Muscle of leg (tissue), 3 donors: ENCODE measurements at regions not wholly inside any gene's neighbourhood (a gene's known extent, or its start where the extent isn't known, plus 50 kb on each side); places are given as distances from the start of the nearest gene placed in this dataset.

Experiments
- DNase-seq: peaks from one replicate; pipeline ENCODE4 v3.0.0; 2013
- H3K27ac ChIP-seq: one replicate; pipeline ENCODE4 v1.5.1; 2013; ENCODE audit warnings: mild to moderate bottlenecking, low read length, control low read depth
- H3K27me3 ChIP-seq: one replicate; pipeline ENCODE4 v1.6.1; 2013; ENCODE audit warnings: low read length; ENCODE audit not compliant: control insufficient read depth, insufficient read depth
- H3K36me3 ChIP-seq: one replicate; pipeline ENCODE4 v1.6.1; 2013; ENCODE audit warnings: low read length; ENCODE audit not compliant: control insufficient read depth, insufficient read depth
- H3K4me1 ChIP-seq: one replicate; pipeline ENCODE4 v1.6.1; 2013; ENCODE audit warnings: low read length; ENCODE audit not compliant: control insufficient read depth, insufficient read depth
- H3K4me3 ChIP-seq: one replicate; pipeline ENCODE4 v1.5.1; 2013; ENCODE audit warnings: low read length, control low read depth
- H3K9me3 ChIP-seq: replicated peaks from 2 replicates; pipeline ENCODE4 v1.6.1; 2013; ENCODE audit warnings: low read depth, low read length; ENCODE audit not compliant: control insufficient read depth
- WGBS: methylation state at CpG from one replicate; pipeline ENCODE4 v1.1.5; 2013; ENCODE audit warnings: missing lambda C conversion rate; ENCODE audit not compliant: insufficient coverage; 5-methylcytosine and 5-hydroxymethylcytosine counted together

- Histone ChIP-seq H3K36me3 (no peaks in the 10 kb centered on the region), H3K27me3 (no peaks in the 10 kb centered on the region), H3K27ac (no peak overlapping the region), H3K4me1 (no peaks in the 10 kb centered on the region), H3K4me3 (no peak overlapping the region), H3K9me3 (no peaks in the 10 kb centered on the region)
- WGBS: no CpG with 5 or more reads among the region's 2 CpGs
- no peak for DNase-seq
Measured at GRCh38 chr13:88162076-88162702, 491.0 kb downstream of the SLITRK5 start.

DNA sequence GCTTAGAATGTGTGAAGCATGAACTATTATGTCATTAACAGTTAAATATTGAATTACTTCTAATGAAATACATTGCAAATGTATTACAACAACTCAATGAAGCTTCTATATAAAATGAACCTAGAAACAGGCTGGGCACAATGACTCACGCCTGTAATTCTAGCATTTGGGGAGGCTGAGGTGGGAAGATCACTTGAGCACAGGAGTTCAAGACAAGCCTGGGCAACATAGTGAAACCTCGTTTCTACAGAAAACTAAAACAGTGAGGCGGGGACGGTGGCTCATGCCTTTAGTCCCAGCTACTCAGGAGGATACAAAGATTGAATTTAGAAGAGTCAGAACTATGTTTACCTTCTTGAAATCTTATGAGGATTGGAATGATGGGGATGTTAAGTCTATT is 505.1 kb downstream of the SLITRK5 start:
- Histone ChIP-seq H3K27me3 (no peaks in the 10 kb centered on the region), H3K4me3 (no peak overlapping the region), H3K9me3 (no peaks in the 10 kb centered on the region), H3K36me3 (no peaks in the 10 kb centered on the region), H3K4me1 (no peaks in the 10 kb centered on the region), H3K27ac (no peak overlapping the region)
- DNase-seq: no peak
- WGBS: 87% methylated on average over 3 of the region's 4 CpGs

DNA sequence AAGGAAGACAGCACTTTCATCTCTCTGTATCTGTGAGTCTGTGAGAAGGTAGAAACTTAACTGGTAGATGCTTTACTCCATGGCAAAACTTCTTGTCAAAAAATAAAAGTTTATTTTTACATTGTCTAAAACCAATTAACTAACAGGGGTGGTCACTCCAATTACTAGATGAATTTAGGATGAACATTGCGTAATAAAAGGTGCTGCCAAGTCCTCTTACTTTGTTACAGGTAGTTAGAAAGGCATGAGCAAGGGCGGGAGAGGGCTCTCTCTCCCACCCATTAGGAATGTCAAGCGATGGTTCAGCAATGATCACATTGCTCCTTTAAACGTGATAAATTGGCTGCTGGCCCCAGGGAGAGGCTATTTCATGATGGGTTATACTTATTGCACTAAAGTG is 512.3 kb downstream of the SLITRK5 start:
- 17% methylated on average over 1 of the region's 4 CpGs for WGBS
- no peaks in the 10 kb centered on the region for H3K36me3 ChIP-seq
- DNase-seq: no peak
- H3K9me3 ChIP-seq: no peaks in the 10 kb centered on the region
- H3K4me3 ChIP-seq: no peak overlapping the region
- H3K27ac ChIP-seq: no peak overlapping the region
- no peaks in the 10 kb centered on the region for H3K4me1 ChIP-seq
- no peaks in the 10 kb centered on the region for H3K27me3 ChIP-seq

DNA sequence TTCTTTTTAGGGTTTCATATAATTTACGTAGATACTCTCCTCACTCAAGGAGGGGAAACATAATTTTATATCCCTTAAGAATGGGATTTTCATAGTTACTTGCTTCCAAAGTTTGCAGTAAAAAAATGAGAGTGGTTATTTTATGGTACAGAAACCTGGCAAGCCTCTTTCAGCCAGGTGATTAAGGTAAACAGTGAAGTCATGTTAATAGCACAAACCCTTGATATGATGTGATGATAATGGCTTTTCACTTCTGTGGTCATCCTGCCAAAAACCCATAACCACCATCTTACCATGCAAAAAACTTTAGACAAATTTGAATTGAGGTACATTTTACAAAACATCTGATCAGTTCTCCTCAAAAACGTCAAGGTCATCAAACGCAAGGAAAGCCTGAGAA is 517.8 kb downstream of the SLITRK5 start:
- no peaks in the 10 kb centered on the region for H3K4me1 ChIP-seq
- no peak overlapping the region for H3K27ac ChIP-seq
- H3K36me3 ChIP-seq: no peaks in the 10 kb centered on the region
- H3K27me3 ChIP-seq: no peaks in the 10 kb centered on the region
- no peaks in the 10 kb centered on the region for H3K9me3 ChIP-seq
- no CpG with 5 or more reads among the region's 3 CpGs for WGBS
- H3K4me3 ChIP-seq: no peak overlapping the region
- no peak for DNase-seq

GRCh38 chr13:88189728-88190127 is 518.6 kb downstream of the SLITRK5 start:
- H3K27me3 ChIP-seq: no peaks in the 10 kb centered on the region
- no peaks in the 10 kb centered on the region for H3K9me3 ChIP-seq
- H3K27ac ChIP-seq: no peak overlapping the region
- no peaks in the 10 kb centered on the region for H3K4me1 ChIP-seq
- no peaks in the 10 kb centered on the region for H3K36me3 ChIP-seq
- no peak overlapping the region for H3K4me3 ChIP-seq
- no CpG with 5 or more reads among the region's 2 CpGs for WGBS
- peak; percentile 29 for DNase-seq

DNA sequence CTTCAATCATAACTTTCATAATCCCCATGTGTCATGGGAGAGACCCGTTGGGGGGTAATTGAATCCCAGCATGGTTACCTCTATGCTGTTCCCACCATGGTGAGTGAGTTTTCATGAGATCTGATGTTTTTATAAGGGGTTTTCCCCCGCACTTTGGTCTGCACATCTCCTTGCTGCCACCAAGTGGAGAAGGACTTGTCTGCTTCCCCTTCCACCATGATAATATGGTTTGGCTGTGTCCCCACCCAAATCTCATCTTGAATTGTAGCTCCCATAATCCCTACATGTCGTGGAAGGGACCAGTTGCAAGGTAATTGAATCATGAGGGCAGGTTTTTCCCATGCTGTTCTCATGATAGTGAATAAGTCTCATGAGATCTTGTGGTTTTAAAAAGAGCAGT is 524.9 kb downstream of the SLITRK5 start:
- Histone ChIP-seq H3K36me3 (no peaks in the 10 kb centered on the region), H3K4me1 (no peaks in the 10 kb centered on the region), H3K9me3 (no peaks in the 10 kb centered on the region), H3K27me3 (no peaks in the 10 kb centered on the region), H3K4me3 (no peak overlapping the region), H3K27ac (no peak overlapping the region)
- no CpG with 5 or more reads among the region's 3 CpGs for WGBS
- no peak for DNase-seq

- H3K27ac ChIP-seq: no peak overlapping the region
- DNase-seq: no peak
- no peak overlapping the region for H3K4me3 ChIP-seq
- no peaks in the 10 kb centered on the region for H3K36me3 ChIP-seq
- no peaks in the 10 kb centered on the region for H3K9me3 ChIP-seq
- WGBS: no CpG with 5 or more reads among the region's 6 CpGs
- H3K4me1 ChIP-seq: no peaks in the 10 kb centered on the region
- no peaks in the 10 kb centered on the region for H3K27me3 ChIP-seq
Measured at GRCh38 chr13:88217372-88217771, 546.2 kb downstream of the SLITRK5 start.

DNA sequence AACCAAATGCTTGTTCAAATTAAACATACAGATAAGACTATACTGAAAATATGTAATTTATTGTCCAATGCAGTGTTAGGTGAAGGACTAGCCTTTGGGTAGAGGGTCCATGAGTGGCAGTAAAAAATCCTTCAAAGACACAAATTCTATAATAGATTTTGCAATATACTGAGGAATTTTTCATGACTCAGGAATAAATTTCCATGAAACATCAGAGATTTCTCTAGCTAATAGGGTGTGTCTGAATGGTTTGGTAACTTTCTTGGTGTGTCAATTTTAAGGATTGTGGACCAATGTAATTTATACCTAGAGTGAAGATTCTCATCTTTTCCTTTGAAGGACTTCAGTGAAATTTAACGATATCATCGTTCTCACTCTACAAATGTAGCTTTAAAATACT is 546.7 kb downstream of the SLITRK5 start:
- H3K4me3 ChIP-seq: no peak overlapping the region
- no peaks in the 10 kb centered on the region for H3K9me3 ChIP-seq
- H3K36me3 ChIP-seq: no peaks in the 10 kb centered on the region
- no peaks in the 10 kb centered on the region for H3K4me1 ChIP-seq
- no peak for DNase-seq
- H3K27ac ChIP-seq: no peak overlapping the region
- no CpG with 5 or more reads among the region's 2 CpGs for WGBS
- no peaks in the 10 kb centered on the region for H3K27me3 ChIP-seq

- no peaks in the 10 kb centered on the region for H3K9me3 ChIP-seq
- no peak overlapping the region for H3K4me3 ChIP-seq
- H3K27ac ChIP-seq: no peak overlapping the region
- no peak for DNase-seq
- no peaks in the 10 kb centered on the region for H3K36me3 ChIP-seq
- no peaks in the 10 kb centered on the region for H3K4me1 ChIP-seq
- 97% methylated on average over 4 of the region's 7 CpGs for WGBS
- no peaks in the 10 kb centered on the region for H3K27me3 ChIP-seq
Measured at GRCh38 chr13:88223958-88224357, 552.8 kb downstream of the SLITRK5 start.

GRCh38 chr13:88235441-88235840 is 564.3 kb downstream of the SLITRK5 start:
- Histone ChIP-seq H3K27me3 (no peaks in the 10 kb centered on the region), H3K9me3 (no peaks in the 10 kb centered on the region), H3K27ac (no peak overlapping the region), H3K36me3 (no peaks in the 10 kb centered on the region), H3K4me1 (no peaks in the 10 kb centered on the region), H3K4me3 (no peak overlapping the region)
- DNase-seq: no peak
- no CpG with 5 or more reads among the region's 2 CpGs for WGBS

GRCh38 chr13:88246239-88246638 is 575.1 kb downstream of the SLITRK5 start:
- Histone ChIP-seq H3K9me3 (no peaks in the 10 kb centered on the region), H3K27me3 (no peaks in the 10 kb centered on the region), H3K36me3 (no peaks in the 10 kb centered on the region), H3K27ac (no peak overlapping the region), H3K4me1 (no peaks in the 10 kb centered on the region), H3K4me3 (no peak overlapping the region)
- DNase-seq: no peak
